ENCODE measurements at regions not wholly inside any gene's neighbourhood (a gene's known extent, or its start where the extent isn't known, plus 50 kb on each side); places are given as distances from the start of the nearest gene placed in this dataset.
"Not testable (repeated sequence)": the region's sequence is repeated elsewhere in the genome, so short reads cannot be mapped to it uniquely, and the experiment has no call there.

DNA sequence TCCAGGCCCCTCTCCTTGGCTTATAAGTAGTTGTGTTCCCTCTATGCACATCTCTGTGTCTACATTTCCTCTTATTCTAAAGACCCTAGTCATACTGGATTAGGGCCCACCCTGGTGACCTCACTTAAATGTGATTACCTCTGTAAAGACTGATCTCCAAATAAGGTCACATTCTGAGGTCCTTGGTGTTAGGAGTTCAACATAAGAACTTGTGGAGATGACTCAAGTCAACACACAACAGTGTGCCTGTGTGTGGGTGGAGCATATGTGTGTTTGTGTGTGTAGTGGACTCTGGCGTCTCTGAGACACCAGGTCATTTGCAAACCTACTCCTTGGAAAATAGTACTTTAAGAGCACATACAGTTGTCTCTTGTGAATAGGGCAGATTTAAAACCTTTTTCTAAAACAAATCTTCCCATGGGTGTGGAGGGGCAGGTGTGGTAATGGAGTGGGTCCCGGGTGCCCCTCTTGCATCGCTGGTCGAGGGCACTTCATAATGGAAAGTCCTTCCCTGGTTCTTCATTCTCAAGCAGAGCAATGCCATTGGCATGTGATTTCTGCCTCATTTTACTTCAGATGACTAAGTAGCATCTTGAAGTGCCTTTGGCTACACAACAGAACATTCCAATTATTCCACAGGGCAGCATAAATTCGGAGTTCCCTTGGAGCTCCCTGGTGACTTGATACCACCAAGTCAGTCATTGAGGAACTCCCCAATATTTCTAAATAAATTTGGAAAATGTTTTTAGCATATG is 84.4 kb downstream of the C9orf152 start:
- DNase-seq (ENCODE audit: low spot score): no peak

DNA sequence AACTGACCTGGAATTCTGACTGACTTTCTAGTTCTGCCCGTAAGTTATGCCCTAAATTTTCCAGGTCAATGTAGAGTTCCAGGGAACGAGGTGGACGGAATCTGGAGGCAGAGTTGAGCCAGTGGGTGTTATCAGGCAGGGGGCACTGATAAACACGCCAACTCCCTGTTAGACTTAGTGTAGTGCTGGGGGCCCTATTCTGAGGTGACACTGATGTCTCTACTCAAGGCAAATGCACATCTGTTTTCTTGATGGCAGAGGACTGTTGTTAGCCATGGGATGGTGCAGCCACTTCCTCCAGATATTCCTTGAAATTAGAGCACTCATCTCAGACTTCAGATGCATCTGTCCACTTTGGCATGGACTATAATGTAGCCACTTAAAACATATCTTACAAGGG is 83.5 kb downstream of the C9orf152 start:
- no peak for DNase-seq (ENCODE audit: low spot score)

DNA sequence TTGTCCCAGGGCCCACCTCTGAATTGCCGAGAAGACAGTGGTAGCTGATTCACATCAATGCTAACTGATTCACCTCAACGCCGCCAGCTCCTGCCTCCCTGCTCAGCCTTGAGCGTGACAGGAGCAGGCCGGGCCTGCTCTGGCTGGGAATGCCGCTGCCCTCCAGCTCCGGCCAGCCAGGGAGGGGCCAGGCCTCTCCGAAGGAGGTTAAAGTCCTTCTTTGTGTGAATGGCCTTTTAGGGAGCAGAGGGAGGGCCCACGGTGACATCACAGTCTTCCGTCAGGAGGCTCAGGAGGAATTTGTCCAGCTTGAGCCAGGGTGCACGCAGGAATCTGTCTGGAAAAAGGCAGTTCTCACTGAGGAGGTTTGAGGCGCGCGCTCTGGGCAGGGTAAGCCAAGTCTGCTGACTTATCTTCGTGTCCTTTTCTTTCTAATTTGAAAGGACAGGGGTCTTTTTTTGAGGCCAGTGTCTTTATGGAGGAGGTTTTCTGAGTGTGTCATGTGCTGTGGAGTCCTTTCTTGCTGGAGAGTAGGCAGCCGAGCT is 82.7 kb downstream of the C9orf152 start:
- peak; percentile 85 for DNase-seq (ENCODE audit: low spot score)

DNA sequence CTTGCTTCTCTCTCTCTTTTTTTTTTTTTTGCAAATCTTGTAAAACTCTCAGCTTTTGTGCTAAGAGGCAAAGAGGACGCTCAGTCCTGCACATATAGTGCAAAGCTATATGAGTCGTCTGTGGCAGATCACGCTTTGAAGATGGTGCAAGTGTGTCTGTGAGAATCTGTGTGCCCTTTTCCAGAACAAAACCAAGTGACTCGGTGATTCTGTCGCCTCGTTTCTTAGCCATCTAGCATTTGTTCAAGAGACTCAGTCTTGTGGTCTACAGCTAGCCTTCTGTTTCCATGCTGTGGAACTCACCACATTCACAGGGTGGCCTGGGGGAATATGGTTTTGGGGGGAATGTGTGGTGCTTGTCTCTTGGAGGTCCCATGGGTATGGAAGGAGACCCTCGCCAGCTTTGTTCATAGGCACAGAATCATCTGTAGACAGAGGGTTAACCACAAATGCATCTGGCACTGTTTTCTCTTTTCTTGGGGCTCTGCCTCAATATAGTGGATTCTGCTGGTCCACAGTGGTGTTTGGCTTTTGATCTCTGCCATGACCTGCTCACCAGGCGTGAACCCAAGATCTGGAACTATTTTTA is 82.1 kb downstream of the C9orf152 start:
- no peak for DNase-seq (ENCODE audit: low spot score)

DNA sequence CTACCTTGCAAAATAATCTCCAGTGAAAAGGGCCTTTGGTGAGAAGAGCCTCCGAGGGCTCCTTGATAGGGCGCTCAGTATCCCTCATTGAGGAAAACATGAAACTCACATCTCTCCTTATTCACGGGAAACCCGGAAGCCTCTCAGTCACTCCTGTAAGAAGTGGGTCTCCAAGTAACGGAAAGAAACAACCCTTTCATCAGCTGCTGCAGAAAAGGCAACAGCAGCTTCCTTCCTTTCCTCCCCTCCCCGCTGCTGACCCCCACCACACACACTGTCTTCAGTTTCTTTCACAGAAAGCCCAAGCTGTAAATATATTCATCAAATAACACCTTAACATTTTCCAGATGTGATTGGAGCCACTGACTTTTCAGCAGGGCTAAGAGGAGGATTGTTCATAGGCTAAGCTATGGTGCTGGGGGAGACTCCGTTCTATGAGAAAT is 81.4 kb downstream of the C9orf152 start:
- DNase-seq (ENCODE audit: low spot score): no peak

DNA sequence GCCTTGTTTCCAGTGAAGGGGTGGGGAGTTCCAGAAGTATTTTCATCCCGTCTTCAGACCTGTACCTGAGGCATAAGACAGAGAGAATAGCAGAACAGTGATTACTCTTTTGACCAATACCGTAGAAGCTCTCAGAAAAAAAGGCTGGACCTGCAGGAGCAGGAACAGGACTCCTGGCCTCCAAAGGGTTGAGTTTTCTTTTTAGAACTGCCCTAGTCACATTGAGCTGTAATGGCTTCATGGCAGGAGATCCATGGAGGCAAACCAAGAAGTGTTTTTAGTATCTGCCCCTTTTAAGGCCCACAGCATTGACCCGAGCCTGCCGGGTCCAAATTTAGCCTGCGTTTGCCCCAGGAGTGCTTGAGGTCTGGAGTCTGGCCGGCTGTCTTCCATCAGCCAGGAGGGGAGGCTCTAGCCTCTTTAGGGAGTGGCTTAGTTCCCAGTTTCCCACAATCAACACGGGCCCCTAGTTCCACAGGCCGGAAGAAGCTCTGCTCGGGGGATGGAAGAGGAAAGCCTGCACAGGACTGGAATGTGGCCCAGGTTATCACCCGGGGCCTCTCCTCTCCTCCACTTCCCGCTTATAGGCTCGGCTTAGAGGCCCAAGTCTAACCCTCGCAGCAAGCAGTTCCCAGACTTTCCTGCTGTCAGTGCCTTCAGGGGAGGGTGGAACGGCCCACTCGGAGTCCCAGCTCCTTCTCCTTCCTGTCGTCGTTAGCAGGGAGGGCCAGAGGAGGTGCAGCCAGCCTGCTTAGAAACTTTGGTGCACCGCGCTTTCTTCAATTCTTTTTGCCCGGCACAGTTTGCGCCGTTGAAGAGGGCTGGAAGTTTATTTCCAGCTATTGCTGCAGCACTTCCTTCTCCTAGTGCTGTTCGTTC is 80.7 kb downstream of the C9orf152 start:
- peak; percentile 87 for DNase-seq (ENCODE audit: low spot score)

DNA sequence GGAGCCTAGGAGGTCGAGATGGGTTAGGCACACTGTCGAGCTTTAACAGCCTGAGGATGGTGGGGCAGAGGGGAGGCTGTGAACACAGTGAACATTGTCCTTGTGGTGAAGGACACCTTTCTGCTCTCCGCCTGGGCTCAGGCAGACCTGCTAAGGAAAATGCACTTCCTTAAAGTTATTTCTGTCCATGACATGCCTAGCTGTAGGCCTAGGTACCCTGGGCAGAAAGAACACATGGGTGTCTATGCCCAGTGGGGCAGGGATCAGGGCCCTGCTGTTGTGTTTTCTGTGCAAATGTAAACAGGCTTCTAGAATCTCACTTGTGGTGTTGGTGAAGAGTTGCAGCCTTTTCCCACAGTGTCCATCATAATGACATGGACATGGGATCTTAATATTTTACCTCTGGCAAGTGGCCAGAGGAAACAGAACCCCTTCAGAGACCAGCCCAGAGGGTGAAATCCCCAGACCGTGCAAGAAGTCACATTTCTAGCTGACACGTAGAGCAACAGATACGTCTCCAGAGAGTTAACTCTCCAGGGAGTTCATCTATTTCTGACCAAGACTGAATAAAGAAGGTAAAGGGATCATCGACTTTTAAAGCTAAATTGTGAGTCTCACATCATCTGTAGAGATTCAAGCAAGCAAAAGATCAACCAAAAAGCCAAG is 79.2 kb downstream of the C9orf152 start:
- DNase-seq (ENCODE audit: low spot score): no peak

DNA sequence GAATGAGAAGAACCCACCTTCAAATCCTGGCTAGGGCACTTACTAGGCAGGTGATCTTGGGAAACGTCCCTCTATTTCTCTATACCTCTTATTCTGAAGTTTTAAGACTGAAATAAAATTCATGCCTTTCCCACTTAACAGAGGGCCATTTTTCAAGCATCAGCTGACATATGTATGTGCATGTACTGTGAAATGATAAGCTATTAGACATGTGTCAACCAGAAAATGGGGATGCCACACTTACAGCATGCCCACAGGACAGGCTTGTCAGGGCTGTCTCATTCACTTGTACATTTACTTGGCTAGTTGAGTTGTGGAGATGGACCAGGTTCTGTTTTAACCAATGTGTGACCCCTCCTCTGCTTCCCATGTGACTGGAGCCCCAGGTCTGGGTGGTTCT is 78.5 kb downstream of the C9orf152 start:
- no peak for DNase-seq (ENCODE audit: low spot score)

DNA sequence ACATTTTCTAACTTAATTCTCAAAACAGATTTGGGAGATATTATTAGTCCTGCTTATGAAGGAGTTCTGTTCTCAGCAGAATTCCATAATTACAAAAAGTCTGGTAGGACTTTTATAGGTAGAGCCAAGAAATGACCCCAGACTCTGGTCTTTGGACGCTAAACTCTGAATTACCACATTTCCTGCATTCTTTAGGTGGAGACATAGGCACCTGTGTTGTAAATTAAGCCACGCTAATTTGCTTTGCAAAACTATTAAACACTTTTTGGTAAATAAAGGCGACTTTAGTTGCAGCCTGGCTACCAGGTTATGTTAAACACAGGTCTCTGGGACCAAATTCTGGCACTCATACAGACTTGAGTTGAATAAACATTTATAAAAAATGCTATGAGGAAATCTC is 77.7 kb downstream of the C9orf152 start:
- DNase-seq (ENCODE audit: low spot score): no peak

DNA sequence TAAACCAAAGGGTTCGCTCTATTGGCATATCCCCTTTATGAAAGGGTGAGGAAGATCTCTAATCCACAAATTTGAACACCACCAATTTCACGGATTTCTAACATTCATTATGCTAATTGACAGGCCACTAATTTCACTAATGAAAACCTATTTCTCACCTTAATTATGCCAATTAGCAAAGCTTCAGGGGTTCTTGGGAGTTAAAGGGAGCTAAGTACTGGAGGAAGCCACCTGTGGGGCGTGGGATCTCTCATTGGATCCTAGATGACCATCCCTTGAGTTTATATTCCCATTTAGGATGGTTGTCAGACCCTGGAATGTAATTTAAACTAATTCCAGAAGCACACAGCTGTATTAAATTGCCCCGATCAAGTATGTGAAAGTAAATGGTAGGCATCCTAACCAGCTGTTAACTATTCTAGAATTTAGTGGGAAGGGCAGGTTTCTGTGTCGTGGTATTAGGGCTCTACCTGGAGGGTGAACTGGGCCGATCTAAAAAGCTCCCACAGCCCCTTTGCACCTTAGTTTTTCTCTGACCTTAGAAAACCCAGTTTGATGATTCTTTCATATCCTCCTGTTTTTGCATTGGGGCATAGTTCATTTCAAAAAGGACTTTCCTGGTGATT is 77.1 kb downstream of the C9orf152 start:
- DNase-seq (ENCODE audit: low spot score): no peak

DNA sequence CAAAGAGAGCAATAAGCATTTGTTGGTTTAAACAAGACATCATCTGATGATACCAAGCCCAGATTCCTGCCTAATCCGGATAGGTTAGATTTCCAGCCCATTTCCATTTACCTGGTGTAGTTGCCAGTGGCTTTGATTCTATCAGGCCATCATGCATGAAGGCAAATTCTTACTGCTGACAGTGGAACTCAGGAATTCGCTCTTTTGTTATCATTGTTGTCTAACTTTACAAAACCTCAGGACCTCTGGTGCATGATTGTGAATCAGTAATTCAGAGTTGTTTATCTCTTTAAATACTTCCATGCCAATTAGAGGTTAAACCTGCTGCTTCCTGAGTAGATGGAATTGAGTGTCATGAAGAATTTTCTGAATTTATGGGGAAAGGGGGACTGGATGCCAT is 76.5 kb downstream of the C9orf152 start:
- no peak for DNase-seq (ENCODE audit: low spot score)

DNA sequence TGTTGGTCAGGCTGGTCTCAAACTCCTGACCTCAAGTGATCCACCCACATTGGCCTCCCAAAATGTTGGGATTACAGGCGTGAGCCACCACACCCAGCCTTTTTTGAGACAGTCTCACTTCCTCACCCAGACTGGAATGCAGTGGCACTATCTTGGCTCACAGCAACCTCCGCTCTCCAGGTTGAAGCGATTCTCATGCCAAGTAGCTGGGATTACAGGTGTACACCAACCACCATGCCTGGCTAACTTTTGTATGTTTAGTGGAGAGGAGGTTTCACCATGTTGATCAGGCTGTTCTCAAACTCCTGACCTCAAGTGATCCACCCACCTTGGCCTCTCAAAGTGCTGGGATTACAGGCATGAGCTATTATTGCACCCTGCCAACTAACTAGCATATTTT is 75.4 kb downstream of the C9orf152 start:
- DNase-seq (ENCODE audit: low spot score): not testable (repeated sequence)

DNA sequence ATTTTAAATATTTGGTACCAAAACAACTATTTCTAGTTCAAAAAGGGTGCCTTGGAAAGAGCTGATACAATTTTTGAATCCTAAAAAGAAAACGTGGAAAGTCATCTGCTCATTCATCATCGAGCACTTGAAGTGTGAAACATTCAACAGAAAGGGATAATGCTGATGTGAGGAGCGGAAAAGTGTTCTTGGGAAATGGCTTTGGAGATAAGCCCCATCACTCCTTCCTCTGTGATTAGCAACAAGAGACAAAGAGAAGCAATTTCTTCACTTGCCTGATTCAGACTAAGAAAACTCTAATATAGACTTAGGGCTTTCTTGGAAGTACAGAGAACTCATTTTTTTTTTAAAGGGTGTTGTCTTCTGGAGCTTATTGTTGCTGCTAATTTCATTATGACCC is 74.9 kb downstream of the C9orf152 start:
- no peak for DNase-seq (ENCODE audit: low spot score)

DNA sequence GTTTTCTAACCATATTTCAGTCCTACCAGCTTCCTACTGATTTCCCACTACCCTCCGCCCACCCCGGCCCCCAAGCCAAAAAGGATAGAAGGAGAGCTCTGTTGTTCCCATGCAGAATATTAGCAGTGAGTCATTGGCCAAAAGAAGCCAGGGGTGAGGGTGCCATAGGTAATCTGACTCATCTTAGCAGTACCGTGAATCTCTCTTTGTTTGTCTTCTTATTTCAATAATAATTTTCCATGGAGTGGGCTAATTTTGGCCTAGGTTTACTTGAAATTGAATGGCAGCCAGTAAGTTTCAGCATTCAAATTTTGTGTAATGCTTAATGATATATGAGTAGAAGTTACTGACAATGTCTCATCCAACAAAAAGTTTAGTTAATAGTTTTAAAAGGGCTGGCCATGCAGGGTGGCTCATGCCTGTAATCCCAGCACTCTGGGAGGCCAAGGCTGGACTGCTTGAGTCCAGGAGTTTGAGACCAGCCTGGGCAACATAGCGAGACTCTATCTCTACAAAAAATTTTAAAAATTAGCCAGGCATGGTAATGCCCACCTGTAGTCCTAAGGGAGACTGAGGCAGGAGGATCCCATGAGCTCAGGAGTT is 74.2 kb downstream of the C9orf152 start:
- DNase-seq (ENCODE audit: low spot score): no peak

DNA sequence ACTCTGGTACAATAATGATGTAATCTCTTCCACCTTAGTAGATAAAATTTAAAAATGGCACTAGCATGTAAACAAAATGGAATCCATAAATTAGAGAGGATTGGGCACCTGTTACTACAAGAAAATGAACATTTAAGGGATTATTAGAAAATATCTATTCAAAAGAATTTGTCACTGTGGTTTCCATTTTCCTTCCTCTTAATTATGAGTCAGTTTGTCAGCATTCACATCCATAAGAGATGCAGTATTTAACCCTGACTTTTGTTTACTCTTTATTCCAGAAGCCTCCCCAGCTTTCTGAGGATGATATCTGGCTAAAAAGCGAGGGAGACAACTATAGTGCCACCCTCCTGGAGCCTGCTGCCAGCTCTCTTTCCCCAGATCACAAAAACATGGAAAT is 72.1 kb downstream of the C9orf152 start:
- DNase-seq (ENCODE audit: low spot score): no peak

DNA sequence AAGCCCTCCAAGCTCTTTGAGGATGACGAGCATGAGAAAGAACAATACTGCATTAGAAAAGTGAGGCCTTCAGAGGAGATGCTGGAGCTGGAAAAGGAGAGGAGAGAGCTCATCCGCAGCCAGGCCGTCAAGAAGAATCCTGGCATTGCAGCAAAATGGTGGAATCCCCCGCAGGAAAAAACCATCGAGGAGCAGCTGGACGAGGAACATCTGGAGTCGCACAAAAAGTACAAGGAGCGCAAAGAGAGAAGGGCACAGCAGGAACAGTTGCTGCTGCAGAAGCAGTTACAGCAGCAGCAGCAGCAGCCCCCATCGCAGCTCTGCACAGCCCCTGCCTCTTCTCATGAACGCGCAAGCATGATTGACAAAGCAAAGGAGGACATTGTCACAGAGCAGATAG is 71.2 kb downstream of the C9orf152 start:
- no peak for DNase-seq (ENCODE audit: low spot score)

DNA sequence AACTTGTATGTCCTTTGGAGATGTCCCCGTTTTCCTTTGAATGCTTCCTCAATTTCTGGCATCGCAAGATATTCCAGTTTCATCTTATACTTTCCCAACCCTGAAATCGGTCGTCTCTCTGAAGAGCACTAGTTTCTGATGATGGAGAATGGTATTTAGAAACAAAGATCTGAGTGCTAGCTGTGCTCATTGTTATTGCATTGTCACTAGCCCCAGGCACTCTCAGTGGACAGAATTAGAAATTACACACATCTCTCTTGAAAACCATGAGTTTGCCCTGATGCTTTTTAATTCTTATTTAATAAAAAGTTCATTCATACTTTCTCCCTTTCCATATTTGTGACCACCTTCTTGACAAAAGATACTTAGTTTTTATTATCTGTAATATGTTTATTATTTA is 67.7 kb downstream of the C9orf152 start:
- DNase-seq (ENCODE audit: low spot score): no peak

DNA sequence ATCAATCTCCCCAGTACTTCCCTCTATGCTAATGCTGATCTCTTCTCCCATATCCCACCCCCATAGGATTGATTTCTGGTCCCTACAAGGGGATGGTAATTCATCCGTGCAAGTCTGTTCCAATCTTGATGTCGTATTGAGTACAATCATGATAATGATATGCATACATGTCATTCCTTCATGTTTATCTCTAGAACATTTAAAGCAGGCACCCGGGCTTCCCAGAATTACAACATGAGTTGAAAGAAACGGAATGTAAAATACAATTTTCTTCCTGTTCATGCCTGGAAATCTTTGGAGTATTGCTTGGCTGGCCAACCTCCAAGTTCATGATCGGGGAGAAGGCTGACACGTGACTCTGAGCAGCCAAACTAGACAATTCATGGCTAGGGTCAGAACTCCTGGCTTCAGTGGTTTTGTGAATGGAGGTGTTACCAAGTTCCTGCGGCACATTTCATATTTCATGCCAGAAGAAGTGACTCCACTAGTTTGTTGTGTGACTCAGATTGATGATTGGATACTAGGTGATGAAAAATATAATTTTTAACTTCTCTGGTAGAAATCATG is 66.6 kb downstream of the C9orf152 start:
- no peak for DNase-seq (ENCODE audit: low spot score)

DNA sequence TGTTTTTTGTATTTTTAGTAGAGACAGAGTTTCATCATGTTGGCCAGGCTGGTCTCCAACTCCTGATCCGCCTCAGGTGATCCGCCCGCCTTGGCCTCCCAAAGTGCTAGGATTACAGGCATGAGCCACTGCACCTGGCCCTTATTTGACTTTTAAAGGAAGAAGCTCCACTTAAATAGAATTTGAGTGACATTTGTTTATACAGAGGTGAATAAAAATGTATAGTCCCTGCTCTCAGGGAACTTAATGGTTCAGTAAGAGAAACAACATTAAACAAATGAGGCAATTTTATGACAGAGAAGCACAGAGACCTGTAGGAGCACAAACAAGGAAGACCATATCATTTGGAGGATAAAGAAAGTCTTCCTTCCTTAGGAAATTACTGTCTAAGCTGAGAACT is 65.7 kb downstream of the C9orf152 start:
- no peak for DNase-seq (ENCODE audit: low spot score)

DNA sequence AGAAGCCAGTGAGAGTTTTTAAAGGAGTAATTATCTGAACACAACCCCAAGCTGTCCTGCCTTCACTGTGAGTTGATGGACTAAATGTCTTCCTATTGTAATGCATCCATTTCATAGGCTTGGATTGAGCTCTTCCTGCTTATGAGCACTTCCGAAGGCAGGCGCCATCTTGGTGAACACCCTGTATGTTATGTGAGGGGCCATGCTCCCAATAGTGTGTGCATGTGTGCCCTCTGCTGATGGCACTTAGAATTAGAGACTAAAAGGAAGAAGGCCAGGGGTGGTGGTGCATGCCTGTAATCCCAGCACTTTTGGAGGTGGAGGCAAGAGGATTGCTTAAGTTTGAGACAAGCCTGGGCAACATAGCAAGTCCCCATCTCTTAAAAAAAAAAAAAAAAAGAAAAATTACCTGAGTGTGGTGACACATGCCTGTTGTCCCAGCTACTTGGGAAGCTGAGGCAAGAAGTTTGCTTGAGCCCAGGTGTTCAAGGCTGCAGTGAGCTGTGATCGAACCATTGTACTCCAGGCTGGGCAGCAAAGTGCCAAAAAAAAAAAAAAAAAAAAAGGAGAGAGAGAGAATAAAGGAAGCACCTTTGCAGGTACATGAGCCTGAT is 65.0 kb downstream of the C9orf152 start:
- no peak for DNase-seq (ENCODE audit: low spot score)

All from left forelimb (tissue), 1 donor.